H1 (cell line): ENCODE measurements at regions not wholly inside any gene's neighbourhood (a gene's known extent, or its start where the extent isn't known, plus 50 kb on each side); places are given as distances from the start of the nearest gene placed in this dataset.
A peak's percentile ranks its signal among the peaks of the same experiment; 100 is the strongest.
"Not testable (repeated sequence)": the region's sequence is repeated elsewhere in the genome, so short reads cannot be mapped to it uniquely, and the experiment has no call there.

Experiments
- CTCF ChIA-PET: fragments of 300-600 bp; sonication (Branson Sonifier 250); formaldehyde crosslinking; loops from one replicate; lab custom pipeline; 2021; ENCODE audit not compliant: partially characterized antibody; lab: Charles Lee
- POLR2A ChIA-PET: fragments of 300-600 bp; sonication (Branson Sonifier 250); formaldehyde crosslinking; loops from one replicate; lab custom pipeline; 2021; ENCODE audit warnings: inconsistent platforms; ENCODE audit not compliant: partially characterized antibody; lab: Charles Lee
- DNase-seq, 2 experiments: peaks; one replicate each; pipeline versions ENCODE4 v3.0.0 to v3.0.0-alpha.2; 2010 to 2022; ENCODE audit warnings: low spot score in 2 of 2, low read depth in 1 of 2, mixed read lengths in 1 of 2
- FAIRE-seq: peaks from 2 replicates; lab custom pipeline; 2011; peaks lifted over from hg19 to GRCh38; lab: Jason Lieb, UNC
- H2AFZ ChIP-seq: 2 replicates; pipeline ENCODE4 v1.8.1; 2012; ENCODE audit warnings: low read length, inconsistent platforms
- H2AK5ac ChIP-seq: 2 replicates; pipeline ENCODE4 v1.6.1; 2013; ENCODE audit warnings: low read depth, low read length
- H2BK120ac ChIP-seq: replicated peaks from 2 replicates; pipeline ENCODE3; 2013; ENCODE audit warnings: low read depth, low read length, inconsistent platforms
- H2BK12ac ChIP-seq: 2 replicates; pipeline ENCODE4 v1.6.1; 2013; ENCODE audit warnings: low read depth, low read length
- H2BK15ac ChIP-seq: 2 replicates; pipeline ENCODE4 v1.6.1; 2013; ENCODE audit warnings: low read length
- H2BK20ac ChIP-seq: 2 replicates; pipeline ENCODE4 v1.6.1; 2013; ENCODE audit warnings: low read length
- H2BK5ac ChIP-seq: 2 replicates; pipeline ENCODE4 v1.6.1; 2013; ENCODE audit warnings: low read depth, low read length
- H3K14ac ChIP-seq: 2 replicates; pipeline ENCODE4 v1.6.1; 2013; ENCODE audit warnings: inconsistent platforms; ENCODE audit not compliant: insufficient read length
- H3K18ac ChIP-seq: 2 replicates; pipeline ENCODE4 v1.6.1; 2013; ENCODE audit warnings: low read length; ENCODE audit errors: extremely low read depth
- H3K23ac ChIP-seq: 2 replicates; pipeline ENCODE4 v1.6.1; 2013; ENCODE audit warnings: inconsistent platforms; ENCODE audit not compliant: insufficient read length
- H3K23me2 ChIP-seq: 2 replicates; pipeline ENCODE4 v1.6.1; 2013; ENCODE audit warnings: low read depth, low read length
- H3K27ac ChIP-seq: 2 replicates; pipeline ENCODE4 v1.6.1; 2011; ENCODE audit warnings: low read depth, low read length, inconsistent platforms
- H3K27me3 ChIP-seq, 4 experiments: replicated peaks in 1 of 4; 1 replicate in 1 of 4; 2 replicates in 3 of 4; pipeline versions ENCODE4 v1.6.1 to v1.8.1; 2011 to 2013; ENCODE audit warnings: low read length in 3 of 4, mild to moderate bottlenecking in 3 of 4, inconsistent platforms in 2 of 4, mixed read lengths in 2 of 4, moderate library complexity in 1 of 4; ENCODE audit not compliant: control insufficient read depth in 3 of 4, insufficient read depth in 3 of 4; ENCODE audit errors: extremely low read depth in 1 of 4
- H3K36me3 ChIP-seq, 4 experiments: 2 replicates each; pipeline versions ENCODE4 v1.6.1 to v1.8.1; 2011 to 2013; ENCODE audit warnings: mild to moderate bottlenecking in 4 of 4, low read length in 3 of 4, moderate library complexity in 2 of 4, control low read depth in 1 of 4, inconsistent platforms in 1 of 4; ENCODE audit not compliant: insufficient read depth in 4 of 4, control insufficient read depth in 2 of 4
- H3K4ac ChIP-seq: replicated peaks from 2 replicates; pipeline ENCODE3; 2013; ENCODE audit warnings: low read length, low read depth, mixed read lengths, inconsistent platforms; ENCODE audit not compliant: insufficient read length
- H3K4me1 ChIP-seq, 4 experiments: replicated peaks in 1 of 4; 1 replicate in 1 of 4; 2 replicates in 3 of 4; pipeline versions ENCODE4 v1.6.1 to v1.8.1; 2011 to 2013; ENCODE audit warnings: low read length in 3 of 4, inconsistent platforms in 2 of 4, mixed read lengths in 1 of 4; ENCODE audit not compliant: insufficient read depth in 4 of 4, control insufficient read depth in 3 of 4
- H3K4me2 ChIP-seq, 2 experiments: 2 replicates each; pipeline versions ENCODE4 v1.6.1 to v1.8.1; 2011 to 2013; ENCODE audit warnings: low read depth in 2 of 2, low read length in 2 of 2, control low read depth in 1 of 2, inconsistent platforms in 1 of 2, mild to moderate bottlenecking in 1 of 2; ENCODE audit not compliant: insufficient read depth in 1 of 2
- H3K4me3 ChIP-seq, 4 experiments: fragments of 200-600, 300-600 bp in 1 of 4; sonication (generic), shearing (Covaris generic), sonication (Bioruptor Twin) in 1 of 4; 2 replicates each; pipeline versions ENCODE4 v1.5.1 to v1.8.1; 2011 to 2016; ENCODE audit warnings: low read length in 4 of 4, low read depth in 3 of 4, control low read depth in 2 of 4, inconsistent platforms in 2 of 4, mild to moderate bottlenecking in 2 of 4, mixed read lengths in 1 of 4, moderate library complexity in 1 of 4; ENCODE audit not compliant: insufficient read depth in 2 of 4; ENCODE audit errors: extremely low read depth in 1 of 4
- H3K56ac ChIP-seq: replicated peaks from 2 replicates; pipeline ENCODE3; 2013; ENCODE audit warnings: low read depth, mild to moderate bottlenecking, mixed read lengths, low read length, inconsistent platforms; ENCODE audit not compliant: insufficient read length
- H3K79me1 ChIP-seq: 2 replicates; pipeline ENCODE4 v1.6.1; 2013; ENCODE audit warnings: low read depth, low read length, control low read depth
- H3K79me2 ChIP-seq, 2 experiments: 2 replicates each; pipeline versions ENCODE4 v1.6.1 to v1.8.1; 2012 to 2013; ENCODE audit warnings: low read length in 2 of 2, mild to moderate bottlenecking in 2 of 2, inconsistent platforms in 1 of 2; ENCODE audit not compliant: insufficient read depth in 2 of 2, control insufficient read depth in 1 of 2
- H3K9ac ChIP-seq, 4 experiments: replicated peaks in 1 of 4; 1 replicate in 1 of 4; 2 replicates in 3 of 4; pipeline versions ENCODE4 v1.6.1 to v1.8.1; 2011 to 2013; ENCODE audit warnings: low read depth in 3 of 4, low read length in 3 of 4, control low read depth in 2 of 4, mild to moderate bottlenecking in 2 of 4, moderate library complexity in 2 of 4, inconsistent platforms in 1 of 4; ENCODE audit errors: extremely low read depth in 1 of 4
- H3K9me3 ChIP-seq, 2 experiments: 2 replicates each; pipeline versions ENCODE4 v1.6.1 to v1.8.1; 2012 to 2013; ENCODE audit warnings: mild to moderate bottlenecking in 2 of 2, moderate library complexity in 2 of 2, control low read depth in 1 of 2, inconsistent platforms in 1 of 2, low read depth in 1 of 2, low read length in 1 of 2, mixed read lengths in 1 of 2; ENCODE audit not compliant: insufficient read depth in 2 of 2
- H4K20me1 ChIP-seq, 2 experiments: replicated peaks in 1 of 2; 2 replicates each; pipeline versions ENCODE3 to v1.8.1; 2011 to 2013; ENCODE audit warnings: inconsistent platforms in 2 of 2, low read length in 2 of 2, mild to moderate bottlenecking in 1 of 2; ENCODE audit not compliant: insufficient read depth in 2 of 2, control insufficient read depth in 1 of 2
- H4K5ac ChIP-seq: 2 replicates; pipeline ENCODE4 v1.6.1; 2013; ENCODE audit warnings: low read length, low read depth, mixed read lengths, inconsistent platforms; ENCODE audit not compliant: insufficient read length
- H4K8ac ChIP-seq: 2 replicates; pipeline ENCODE4 v1.8.0; 2013; ENCODE audit warnings: mild to moderate bottlenecking, moderate library complexity, low read length, inconsistent platforms; ENCODE audit not compliant: insufficient read depth; ENCODE audit errors: extremely low read depth
- H4K91ac ChIP-seq: replicated peaks from 2 replicates; pipeline ENCODE3; 2013; ENCODE audit warnings: low read length, mixed read lengths, inconsistent platforms; ENCODE audit not compliant: insufficient read length
- E2F6 ChIP-seq: IDR thresholded peaks from 2 replicates; pipeline ENCODE4 v1.6.1; 2012; ENCODE audit warnings: inconsistent platforms
- EGR1 ChIP-seq: IDR thresholded peaks from 2 replicates; pipeline ENCODE4 v1.6.1; 2011; ENCODE audit warnings: low read depth, low read length, borderline replicate concordance
- KDM4A ChIP-seq: IDR thresholded peaks from one replicate; pipeline ENCODE4 v1.7.1; 2012; ENCODE audit warnings: low read depth, mild to moderate bottlenecking, moderate library complexity, low read length, inconsistent platforms; ENCODE audit not compliant: severe bottlenecking
- PHF8 ChIP-seq: fragments of 200-600 bp; sonication (generic); conservative IDR thresholded peaks from 2 replicates; pipeline ENCODE4 v1.7.1; 2012; ENCODE audit warnings: low read depth, mild to moderate bottlenecking, inconsistent platforms, low read length, moderate library complexity
- WGBS, 2 experiments: shearing (Covaris generic) in 1 of 2; methylation state at CpG; one replicate each; pipeline versions ENCODE4 v1.1.6 to v1.1.7; 2013 to 2015; ENCODE audit warnings: low lambda C conversion rate in 2 of 2, mixed read lengths in 2 of 2, inconsistent platforms in 1 of 2, low coverage in 1 of 2, missing lambda C conversion rate in 1 of 2; ENCODE audit not compliant: insufficient replicate concordance in 2 of 2, insufficient coverage in 1 of 2, insufficient read length in 1 of 2; ENCODE audit errors: extremely low coverage in 1 of 2, missing lambda C conversion rate in 1 of 2; 5-methylcytosine and 5-hydroxymethylcytosine counted together

DNA sequence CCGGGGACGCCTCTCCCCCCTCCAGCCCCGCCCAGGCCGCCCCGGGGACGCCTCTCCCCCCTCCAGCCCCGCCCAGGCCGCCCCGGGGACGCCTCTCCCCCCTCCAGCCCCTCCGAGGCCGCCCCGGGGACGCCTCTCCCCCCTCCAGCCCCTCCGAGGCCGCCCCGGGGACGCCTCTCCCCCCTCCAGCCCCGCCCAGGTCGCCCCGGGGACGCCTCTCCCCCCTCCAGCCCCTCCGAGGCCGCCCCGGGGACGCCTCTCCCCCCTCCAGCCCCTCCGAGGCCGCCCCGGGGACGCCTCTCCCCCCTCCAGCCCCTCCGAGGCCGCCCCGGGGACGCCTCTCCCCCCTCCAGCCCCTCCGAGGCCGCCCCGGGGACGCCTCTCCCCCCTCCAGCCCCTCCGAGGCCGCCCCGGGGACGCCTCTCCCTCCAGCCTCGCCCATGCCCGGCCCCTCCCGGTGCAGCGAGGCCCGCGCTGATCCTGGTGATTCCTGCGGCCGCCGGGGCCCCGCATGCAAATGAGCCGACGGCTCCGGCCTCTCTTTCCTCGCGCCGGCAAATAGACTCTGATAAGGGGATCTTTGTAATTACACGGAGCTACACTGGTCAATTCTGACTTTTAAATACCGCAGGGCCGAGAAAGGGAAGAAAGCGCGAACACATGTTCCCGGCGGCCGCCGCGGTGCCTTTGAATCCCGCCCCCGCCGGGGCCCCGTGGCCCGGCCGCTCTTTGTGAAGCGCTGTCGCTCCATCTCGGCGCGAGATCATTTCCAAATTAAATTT is 114.7 kb upstream of the NKX1-1 start:
- not testable (repeated sequence) for H3K18ac ChIP-seq
- POLR2A ChIA-PET: interaction anchor here (1.0 kb wide), 1 partner anchor 57 kb away, joined by 3 read pairs; no protein-coding TSS in a partner anchor

More for the DNA sequence above, 114.7 kb upstream of the NKX1-1 start:
- peaks cover 0 to 10% (median 3%) of the 10 kb centered on the region in 4 experiments; a peak in 3 of 7 replicates for H3K27me3 ChIP-seq
- WGBS, 2 experiments: 2% methylated on average over 32 of the region's 79 CpGs; no CpG with 5 or more reads in 1 of the 2 experiments
- TF ChIP-seq KDM4A (peak; percentile 43), E2F6 (peak; percentile 63; the same call in 1 of the 2 replicates), EGR1 (peak; percentile 74; the same call in 1 of the 2 replicates), PHF8 (0 out of 2 replicates have a peak, but pooled peaks have one; percentile 30)
- H2BK20ac ChIP-seq, H2BK15ac ChIP-seq, H3K14ac ChIP-seq, H3K9ac ChIP-seq, H3K79me2 ChIP-seq, H2AK5ac ChIP-seq, H3K4me1 ChIP-seq, H2AFZ ChIP-seq, H2BK120ac ChIP-seq, H4K5ac ChIP-seq, H3K36me3 ChIP-seq, H3K56ac ChIP-seq, H2BK5ac ChIP-seq, H3K23ac ChIP-seq, H3K23me2 ChIP-seq, H3K9me3 ChIP-seq, H2BK12ac ChIP-seq, H3K27ac ChIP-seq, FAIRE-seq, H3K4ac ChIP-seq, H4K20me1 ChIP-seq, H4K91ac ChIP-seq, H3K79me1 ChIP-seq: not testable (repeated sequence)
- H3K4me3 ChIP-seq: peak overlapping the region; percentile 31 to 69 (median 37); a peak in 6 of 8 replicates
- H4K8ac ChIP-seq: peak overlapping the region; percentile 68; the same call in 1 of the 2 replicates
- peak overlapping the region; percentile 67 to 74 for H3K4me2 ChIP-seq
- CTCF ChIA-PET: interaction anchor here (0.9 to 1.1 kb wide), 2 partner anchors 10 to 50 kb away, joined by 3 read pairs; no protein-coding TSS in a partner anchor
- DNase-seq: peak in 1 of 2 experiments; percentile 72
